Osteocyte (in vitro differentiated cells): ENCODE measurements at regions not wholly inside any gene's neighbourhood (a gene's known extent, or its start where the extent isn't known, plus 50 kb on each side); places are given as distances from the start of the nearest gene placed in this dataset.

Source experiments
- DNase-seq: peaks from one replicate; pipeline ENCODE4 v3.0.0; 2021; ENCODE audit warnings: mixed read lengths; ENCODE audit not compliant: unreplicated experiment; ENCODE audit errors: extremely low spot score
- H3K27ac Mint-ChIP-seq: one replicate; pipeline ENCODE4 v1.8.0; 2021; ENCODE audit warnings: mild to moderate bottlenecking, mixed read lengths; ENCODE audit not compliant: unreplicated experiment
- H3K27me3 Mint-ChIP-seq: one replicate; pipeline ENCODE4 v1.8.0; 2021; ENCODE audit warnings: mixed read lengths; ENCODE audit not compliant: unreplicated experiment
- H3K36me3 Mint-ChIP-seq: one replicate; pipeline ENCODE4 v1.8.0; 2021; ENCODE audit warnings: mixed read lengths; ENCODE audit not compliant: unreplicated experiment
- H3K4me1 Mint-ChIP-seq: one replicate; pipeline ENCODE4 v1.8.0; 2021; ENCODE audit warnings: mixed read lengths; ENCODE audit not compliant: unreplicated experiment
- H3K4me3 Mint-ChIP-seq: one replicate; pipeline ENCODE4 v1.8.0; 2021; ENCODE audit warnings: mild to moderate bottlenecking, moderate library complexity, mixed read lengths; ENCODE audit not compliant: unreplicated experiment
- H3K9me3 Mint-ChIP-seq: one replicate; pipeline ENCODE4 v1.8.0; 2021; ENCODE audit warnings: mixed read lengths; ENCODE audit not compliant: unreplicated experiment
- CTCF ChIP-seq: fragments of 200-600 bp; sonication (generic); IDR thresholded peaks from 2 replicates; pipeline ENCODE4 v1.5.0; 2021; ENCODE audit warnings: antibody characterized with exemption, mild to moderate bottlenecking, moderate library complexity

- Mint-ChIP-seq H3K4me3 (no peak overlapping the region), H3K27ac (no peak overlapping the region), H3K9me3 (peaks cover 7% of the 10 kb centered on the region), H3K36me3 (no peaks in the 10 kb centered on the region), H3K4me1 (peaks cover 11% of the 10 kb centered on the region), H3K27me3 (no peaks in the 10 kb centered on the region)
- no peak for TF ChIP-seq CTCF
- no peak for DNase-seq
Observed at GRCh38 chr7:15972862-15973275, 286.4 kb upstream of the MEOX2 start.

GRCh38 chr7:15967551-15967950 is 281.1 kb upstream of the MEOX2 start:
- no peak for DNase-seq
- Mint-ChIP-seq H3K27me3 (no peaks in the 10 kb centered on the region), H3K4me3 (no peak overlapping the region), H3K9me3 (no peaks in the 10 kb centered on the region), H3K27ac (no peak overlapping the region), H3K36me3 (no peaks in the 10 kb centered on the region), H3K4me1 (peaks cover 1% of the 10 kb centered on the region)
- no peak for TF ChIP-seq CTCF

- H3K27ac Mint-ChIP-seq, result no peak overlapping the region
- H3K9me3 Mint-ChIP-seq, result no peaks in the 10 kb centered on the region
- H3K4me1 Mint-ChIP-seq, result no peaks in the 10 kb centered on the region
- H3K36me3 Mint-ChIP-seq, result no peaks in the 10 kb centered on the region
- no peak for TF ChIP-seq CTCF
- no peak for DNase-seq
- H3K27me3 Mint-ChIP-seq, result no peaks in the 10 kb centered on the region
- no peak overlapping the region for H3K4me3 Mint-ChIP-seq
Observed at GRCh38 chr7:15967121-15967520, 280.6 kb upstream of the MEOX2 start.

DNA sequence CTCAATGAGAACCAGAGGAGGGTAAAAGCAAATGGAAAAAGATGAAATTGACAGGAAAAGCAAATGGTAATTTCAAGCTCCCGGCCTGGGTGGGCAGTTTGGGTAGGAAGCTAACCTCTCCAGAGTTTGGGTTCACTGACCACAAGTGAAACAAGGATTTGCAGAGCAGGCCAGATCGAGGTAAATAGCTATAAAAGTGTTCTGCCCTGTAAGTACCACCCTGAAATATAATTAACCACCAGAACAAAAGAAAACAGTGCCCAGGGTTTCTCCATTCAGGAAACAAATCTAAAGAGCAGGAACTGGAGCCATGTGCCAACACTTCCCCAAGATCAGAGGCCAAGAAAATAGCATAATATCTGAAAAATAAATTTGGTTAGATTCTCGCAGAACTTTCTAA is 276.7 kb upstream of the MEOX2 start:
- no peak for TF ChIP-seq CTCF
- H3K4me1 Mint-ChIP-seq, result no peaks in the 10 kb centered on the region
- H3K4me3 Mint-ChIP-seq, result no peak overlapping the region
- DNase-seq, result no peak
- no peaks in the 10 kb centered on the region for H3K36me3 Mint-ChIP-seq
- H3K9me3 Mint-ChIP-seq, result no peaks in the 10 kb centered on the region
- H3K27ac Mint-ChIP-seq, result no peak overlapping the region
- H3K27me3 Mint-ChIP-seq, result no peaks in the 10 kb centered on the region

DNA sequence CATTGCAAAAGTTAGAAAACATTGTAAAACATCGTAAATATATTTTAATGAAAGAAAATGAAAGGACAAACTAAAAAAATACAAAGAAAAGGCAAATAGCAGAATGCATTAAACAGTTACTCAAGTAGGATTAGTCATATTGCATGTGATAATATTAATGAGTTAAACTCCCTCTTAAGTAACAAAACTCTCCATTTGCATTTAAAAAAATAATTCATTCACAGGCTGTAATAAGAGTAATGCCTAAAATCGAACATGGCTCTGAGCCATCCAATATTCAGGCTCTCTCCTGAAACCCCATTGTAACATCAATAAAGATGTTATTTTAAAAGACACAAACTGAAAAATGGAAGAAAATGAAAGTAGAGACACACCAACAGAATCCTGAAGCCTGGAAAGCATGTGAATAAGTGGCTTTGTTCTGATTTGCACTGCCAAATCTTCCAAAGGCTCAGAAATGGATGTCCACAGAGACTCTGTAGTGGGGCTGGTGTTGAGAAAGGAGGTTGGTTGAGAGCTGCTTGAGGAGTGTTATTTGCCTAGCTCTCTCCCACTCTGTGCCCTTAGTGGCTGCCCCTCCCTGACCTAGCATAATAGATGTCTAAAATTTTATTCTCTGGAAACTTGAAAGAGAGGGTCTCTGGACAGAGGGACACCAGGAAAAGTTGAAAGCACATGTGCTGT is 268.3 kb upstream of the MEOX2 start:
- no peaks in the 10 kb centered on the region for H3K4me1 Mint-ChIP-seq

More for the DNA sequence above, 268.3 kb upstream of the MEOX2 start:
- Mint-ChIP-seq H3K4me3 (no peak overlapping the region), H3K9me3 (peaks cover 9% of the 10 kb centered on the region), H3K27me3 (no peaks in the 10 kb centered on the region), H3K27ac (no peak overlapping the region), H3K36me3 (peaks cover 3% of the 10 kb centered on the region)
- no peak for DNase-seq
- TF ChIP-seq CTCF, result no peak
